Suprapubic skin (tissue), 4 donors: ENCODE measurements at regions not wholly inside any gene's neighbourhood (a gene's known extent, or its start where the extent isn't known, plus 50 kb on each side); places are given as distances from the start of the nearest gene placed in this dataset.

Experiments
- DNase-seq, 2 donors: peaks; one replicate each; pipeline ENCODE4 v3.0.0-alpha.2; 2019; ENCODE audit warnings: low spot score in 2 of 2
- H3K27ac ChIP-seq: fragments of 200-600 bp; sonication (generic); one replicate; pipeline ENCODE4 v1.5.1; 2019
- H3K27me3 ChIP-seq: fragments of 200-600 bp; sonication (generic); one replicate; pipeline ENCODE4 v1.5.1; 2019
- H3K36me3 ChIP-seq: fragments of 200-600 bp; sonication (generic); one replicate; pipeline ENCODE4 v1.5.1; 2019
- H3K4me1 ChIP-seq: fragments of 200-600 bp; sonication (generic); one replicate; pipeline ENCODE4 v1.5.1; 2019
- H3K4me3 ChIP-seq: fragments of 200-600 bp; sonication (generic); one replicate; pipeline ENCODE4 v1.5.1; 2019; ENCODE audit warnings: mild to moderate bottlenecking
- H3K9me3 ChIP-seq: fragments of 200-600 bp; sonication (generic); one replicate; pipeline ENCODE4 v1.5.1; 2019
- EP300 ChIP-seq: sonication (generic); formaldehyde crosslinking; IDR thresholded peaks from one replicate; pipeline ENCODE4 v1.6.1; 2017; ENCODE audit warnings: antibody characterized with exemption
- POLR2A ChIP-seq, 2 donors: fragments of 450-650 bp; IDR thresholded peaks; one replicate each; pipeline ENCODE4 v1.6.1; 2017; ENCODE audit warnings: antibody characterized with exemption in 2 of 2, mild to moderate bottlenecking in 2 of 2, moderate library complexity in 2 of 2
- POLR2AphosphoS5 ChIP-seq, 3 donors: sonication (generic); formaldehyde crosslinking; IDR thresholded peaks; one replicate each; pipeline ENCODE4 v1.6.1; 2017; ENCODE audit warnings: antibody characterized with exemption in 3 of 3
- WGBS: methylation state at CpG from one replicate; pipeline ENCODE4 v1.1.5; 2018; 5-methylcytosine and 5-hydroxymethylcytosine counted together
- TF ChIP-seq, protein P1 (sequence below), 2 donors: fragments of 200-600 bp in 1 of 2; fragments of 450-650 bp in 1 of 2; sonication (generic) in 1 of 2; IDR thresholded peaks; one replicate each; pipeline ENCODE4 v1.5.1; 2016 to 2019; ENCODE audit warnings: antibody characterized with exemption in 2 of 2, mild to moderate bottlenecking in 1 of 2, moderate library complexity in 1 of 2

DNA sequence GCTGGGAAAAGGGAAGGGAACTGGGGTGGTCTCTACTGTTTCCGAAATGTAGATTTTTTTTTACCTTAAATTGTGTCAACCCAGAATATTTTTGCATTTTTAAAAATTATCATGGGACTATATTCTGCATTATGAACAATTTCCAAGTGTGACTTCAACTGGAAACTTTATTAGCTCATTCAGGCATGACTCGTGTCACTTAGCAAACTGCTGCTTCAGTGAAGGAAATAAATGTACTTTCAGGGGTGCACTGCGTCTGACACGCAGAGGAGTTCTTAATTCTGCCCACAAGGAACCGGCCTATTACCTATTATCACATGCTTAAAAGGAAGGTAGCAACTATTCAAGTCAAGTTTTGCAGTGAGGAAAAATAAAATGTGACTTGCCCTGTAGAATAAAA lies 291.3 kb upstream of the PRDM1 start:
- TF ChIP-seq EP300 (no peak), POLR2A (IDR thresholded peaks at IDR 0.05) (no peak), POLR2AphosphoS5 (IDR thresholded peaks at IDR 0.05) (no peak)
- TF ChIP-seq, protein P1, sequence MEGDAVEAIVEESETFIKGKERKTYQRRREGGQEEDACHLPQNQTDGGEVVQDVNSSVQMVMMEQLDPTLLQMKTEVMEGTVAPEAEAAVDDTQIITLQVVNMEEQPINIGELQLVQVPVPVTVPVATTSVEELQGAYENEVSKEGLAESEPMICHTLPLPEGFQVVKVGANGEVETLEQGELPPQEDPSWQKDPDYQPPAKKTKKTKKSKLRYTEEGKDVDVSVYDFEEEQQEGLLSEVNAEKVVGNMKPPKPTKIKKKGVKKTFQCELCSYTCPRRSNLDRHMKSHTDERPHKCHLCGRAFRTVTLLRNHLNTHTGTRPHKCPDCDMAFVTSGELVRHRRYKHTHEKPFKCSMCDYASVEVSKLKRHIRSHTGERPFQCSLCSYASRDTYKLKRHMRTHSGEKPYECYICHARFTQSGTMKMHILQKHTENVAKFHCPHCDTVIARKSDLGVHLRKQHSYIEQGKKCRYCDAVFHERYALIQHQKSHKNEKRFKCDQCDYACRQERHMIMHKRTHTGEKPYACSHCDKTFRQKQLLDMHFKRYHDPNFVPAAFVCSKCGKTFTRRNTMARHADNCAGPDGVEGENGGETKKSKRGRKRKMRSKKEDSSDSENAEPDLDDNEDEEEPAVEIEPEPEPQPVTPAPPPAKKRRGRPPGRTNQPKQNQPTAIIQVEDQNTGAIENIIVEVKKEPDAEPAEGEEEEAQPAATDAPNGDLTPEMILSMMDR (IDR thresholded peaks at IDR 0.05), result no peak
- Histone ChIP-seq H3K27ac (no peak overlapping the region), H3K4me1 (peaks cover 42% of the 10 kb centered on the region), H3K36me3 (no peaks in the 10 kb centered on the region), H3K9me3 (no peaks in the 10 kb centered on the region), H3K27me3 (no peaks in the 10 kb centered on the region), H3K4me3 (no peak overlapping the region)
- 69% methylated on average over 5 of the region's 5 CpGs for WGBS
- no peak for DNase-seq

DNA sequence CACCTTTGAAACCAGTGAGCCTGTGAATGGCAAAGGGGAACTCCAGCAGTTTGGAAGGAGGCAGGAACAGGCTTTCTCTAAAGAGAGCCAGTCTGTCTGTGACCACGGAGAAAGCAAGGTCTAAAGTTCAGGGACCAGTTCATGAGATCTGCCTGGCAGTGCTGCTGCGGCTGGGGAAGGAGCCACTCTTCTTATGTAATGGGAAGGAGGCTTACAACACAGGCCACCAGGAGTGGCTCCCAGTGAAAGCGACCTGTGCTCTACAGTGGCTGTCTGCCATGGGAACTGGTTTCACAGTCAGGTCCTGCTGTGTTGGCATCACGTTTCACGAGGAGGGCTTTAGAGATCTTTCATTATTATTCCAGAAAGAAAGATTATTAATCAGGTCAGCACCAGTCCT lies 291.9 kb upstream of the PRDM1 start:
- TF ChIP-seq POLR2A (IDR thresholded peaks at IDR 0.05) (no peak), EP300 (no peak), POLR2AphosphoS5 (IDR thresholded peaks at IDR 0.05) (no peak)
- TF ChIP-seq, protein P1 (IDR thresholded peaks at IDR 0.05), result no peak
- Histone ChIP-seq H3K9me3 (no peaks in the 10 kb centered on the region), H3K27ac (no peak overlapping the region), H3K36me3 (no peaks in the 10 kb centered on the region), H3K27me3 (no peaks in the 10 kb centered on the region), H3K4me1 (peaks cover 39% of the 10 kb centered on the region), H3K4me3 (no peak overlapping the region)
- 45% methylated on average over 5 of the region's 5 CpGs for WGBS
- DNase-seq, result peak in 1 of 2 donors; percentile 77

DNA sequence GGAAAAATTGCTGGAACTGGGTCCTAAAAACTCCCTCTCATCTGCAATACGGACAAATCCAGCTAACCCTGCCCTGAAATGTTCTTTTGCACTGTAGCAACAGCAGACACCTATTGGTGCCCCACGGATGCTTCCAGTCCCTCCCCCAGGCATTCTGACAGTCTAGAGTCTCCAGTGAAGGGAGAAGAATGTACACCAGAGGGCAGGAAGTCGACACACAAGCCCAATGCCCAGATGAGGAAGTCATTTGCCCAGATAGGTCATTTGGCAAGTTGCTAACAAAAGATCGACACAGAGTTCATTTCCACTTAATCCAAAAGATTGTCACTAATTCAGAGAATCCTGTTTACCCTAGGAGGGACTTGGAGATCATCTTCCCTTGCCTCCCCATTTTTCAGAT lies 293.0 kb upstream of the PRDM1 start:
- TF ChIP-seq POLR2A (IDR thresholded peaks at IDR 0.05) (no peak), EP300 (no peak), POLR2AphosphoS5 (IDR thresholded peaks at IDR 0.05) (no peak)
- TF ChIP-seq, protein P1 (IDR thresholded peaks at IDR 0.05), result no peak
- H3K27ac ChIP-seq, result no peak overlapping the region
- peaks cover 28% of the 10 kb centered on the region for H3K4me1 ChIP-seq
- no peak for DNase-seq
- no peaks in the 10 kb centered on the region for H3K9me3 ChIP-seq
- no peaks in the 10 kb centered on the region for H3K27me3 ChIP-seq
- H3K36me3 ChIP-seq, result no peaks in the 10 kb centered on the region
- 70% methylated on average over 4 of the region's 4 CpGs for WGBS
- no peak overlapping the region for H3K4me3 ChIP-seq

DNA sequence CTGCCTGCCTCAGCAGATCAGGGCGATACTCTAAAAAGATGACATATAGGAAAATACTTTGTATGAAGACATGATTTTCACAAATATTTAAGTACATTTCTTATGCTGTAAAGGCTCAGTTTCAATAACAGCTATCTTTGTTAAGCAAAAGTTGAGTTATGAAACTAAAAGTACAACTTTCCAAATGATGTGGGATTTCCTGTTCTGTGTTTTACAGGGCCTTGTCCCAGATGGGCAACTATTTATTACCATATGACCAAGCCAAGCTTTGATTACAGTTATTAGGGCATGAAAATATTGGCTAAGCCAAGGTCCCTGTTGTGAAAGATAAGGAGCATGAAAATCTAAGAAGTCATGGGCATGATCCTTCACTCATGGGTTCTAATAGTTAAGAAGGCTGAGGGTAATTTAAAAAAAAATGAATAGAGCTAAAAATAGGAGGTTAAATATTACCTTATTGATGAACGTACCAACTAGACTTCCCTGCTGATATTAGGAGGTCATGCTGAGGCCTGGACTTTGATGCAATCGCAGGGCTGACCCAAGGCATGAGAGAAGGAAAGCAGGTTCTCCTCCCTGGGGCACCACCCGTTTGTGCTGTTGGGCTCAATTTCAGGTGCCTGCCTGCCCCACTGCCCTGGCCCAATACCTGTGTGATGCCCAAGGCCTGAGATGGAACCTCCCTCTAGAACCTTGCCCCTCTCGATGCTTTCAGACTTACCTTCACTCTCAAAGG lies 294.4 kb upstream of the PRDM1 start:
- TF ChIP-seq EP300 (no peak), POLR2AphosphoS5 (IDR thresholded peaks at IDR 0.05) (no peak), POLR2A (IDR thresholded peaks at IDR 0.05) (no peak)
- TF ChIP-seq, protein P1 (IDR thresholded peaks at IDR 0.05), result no peak
- DNase-seq, result no peak
- H3K4me1 ChIP-seq, result peaks cover 26% of the 10 kb centered on the region
- no peak overlapping the region for H3K27ac ChIP-seq
- H3K27me3 ChIP-seq, result no peaks in the 10 kb centered on the region
- no peak overlapping the region for H3K4me3 ChIP-seq
- 69% methylated on average over 5 of the region's 5 CpGs for WGBS
- H3K36me3 ChIP-seq, result no peaks in the 10 kb centered on the region
- no peaks in the 10 kb centered on the region for H3K9me3 ChIP-seq

DNA sequence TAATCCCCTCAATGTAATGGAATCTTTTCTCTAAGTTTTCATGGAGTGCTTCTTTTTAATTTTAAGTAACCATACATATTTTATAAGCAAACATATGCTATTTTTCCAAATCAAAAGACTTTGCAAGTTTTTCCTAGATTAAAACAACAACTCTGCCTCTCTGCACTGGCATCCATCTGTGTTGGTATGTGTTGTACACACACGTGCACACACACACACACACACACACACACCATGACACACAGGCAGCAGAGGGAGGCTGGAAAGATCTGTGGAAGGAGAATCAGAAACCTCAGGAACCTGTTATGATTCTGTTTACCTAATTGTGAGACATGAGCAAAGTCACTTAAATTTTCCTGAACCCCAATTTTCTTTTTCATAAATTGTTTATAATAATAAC lies 295.0 kb upstream of the PRDM1 start:
- Histone ChIP-seq H3K4me1 (peaks cover 31% of the 10 kb centered on the region), H3K9me3 (no peaks in the 10 kb centered on the region), H3K36me3 (no peaks in the 10 kb centered on the region), H3K4me3 (no peak overlapping the region), H3K27ac (no peak overlapping the region), H3K27me3 (no peaks in the 10 kb centered on the region)
- no peak for DNase-seq
- no peak for TF ChIP-seq EP300
- TF ChIP-seq POLR2A (IDR thresholded peaks at IDR 0.05), result no peak
- TF ChIP-seq, protein P1 (IDR thresholded peaks at IDR 0.05), result no peak
- TF ChIP-seq POLR2AphosphoS5 (IDR thresholded peaks at IDR 0.05), result no peak
- WGBS, result 66% methylated on average over 1 of the region's 1 CpG
